SIG-M5 treated with dmso at 0.1 percent for 504 hours (cell line): ENCODE measurements at regions not wholly inside any gene's neighbourhood (a gene's known extent, or its start where the extent isn't known, plus 50 kb on each side); places are given as distances from the start of the nearest gene placed in this dataset.
"Not testable (repeated sequence)": the region's sequence is repeated elsewhere in the genome, so short reads cannot be mapped to it uniquely, and the experiment has no call there.

Source experiments
- DNase-seq: peaks from one replicate; lab custom pipeline; 2025; ENCODE audit not compliant: unreplicated experiment; lab: John Stamatoyannopoulos, UW

DNA sequence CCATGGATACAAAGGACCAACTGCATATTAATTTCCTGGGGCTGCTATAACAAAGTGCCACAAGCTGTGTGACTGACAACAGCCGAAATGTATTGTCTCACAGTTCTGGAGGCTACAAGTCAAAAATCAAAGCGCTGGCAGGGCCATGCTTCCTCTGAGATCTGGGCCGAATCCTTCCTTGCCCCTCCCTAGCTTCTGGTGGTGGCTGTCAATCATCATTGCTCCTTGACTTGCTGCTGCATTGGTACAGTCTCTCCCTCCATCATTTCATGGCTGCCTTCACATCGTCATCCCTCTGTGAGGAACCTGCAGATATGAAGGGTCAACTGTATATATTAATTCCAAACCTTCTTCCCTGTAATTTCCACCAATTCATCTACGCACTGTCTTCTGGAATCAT lies 118.3 kb downstream of the EXOC5 start:
- DNase-seq, result no peak

- no peak for DNase-seq
Measured at GRCh38 chr14:57139173-57139572, 129.5 kb downstream of the EXOC5 start.

DNA sequence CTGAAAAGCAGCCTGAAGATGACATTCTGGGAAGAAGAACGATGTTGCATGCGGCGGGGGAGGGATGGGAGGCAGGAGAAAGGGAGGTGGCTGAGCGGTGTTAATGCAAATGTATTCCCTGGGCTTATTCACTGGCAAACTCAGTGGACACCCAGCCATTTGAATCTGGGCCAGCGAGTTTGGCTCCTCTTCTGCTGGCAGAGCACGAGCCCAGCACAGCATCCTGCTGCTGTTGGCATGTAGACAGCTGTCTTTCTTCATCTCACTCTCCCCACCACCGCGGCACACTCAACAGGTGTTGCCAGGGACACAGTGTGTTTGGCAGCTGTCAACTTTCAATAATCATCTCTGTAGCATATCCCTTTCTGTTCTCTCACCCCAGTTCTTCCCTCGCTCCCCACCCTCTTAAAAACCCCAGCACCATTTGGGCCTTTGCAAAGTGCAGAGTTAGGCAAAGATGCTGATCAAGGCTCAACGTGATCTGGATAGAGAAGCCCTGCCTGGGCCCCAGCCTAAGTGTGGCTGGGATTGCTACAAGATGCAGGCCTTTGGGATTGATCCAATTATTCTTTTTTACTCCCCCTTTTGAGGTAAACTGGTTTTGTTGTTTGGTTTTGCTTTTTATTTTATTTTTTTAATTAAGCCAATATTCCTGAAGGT lies 131.9 kb downstream of the EXOC5 start:
- DNase-seq, result no peak

DNA sequence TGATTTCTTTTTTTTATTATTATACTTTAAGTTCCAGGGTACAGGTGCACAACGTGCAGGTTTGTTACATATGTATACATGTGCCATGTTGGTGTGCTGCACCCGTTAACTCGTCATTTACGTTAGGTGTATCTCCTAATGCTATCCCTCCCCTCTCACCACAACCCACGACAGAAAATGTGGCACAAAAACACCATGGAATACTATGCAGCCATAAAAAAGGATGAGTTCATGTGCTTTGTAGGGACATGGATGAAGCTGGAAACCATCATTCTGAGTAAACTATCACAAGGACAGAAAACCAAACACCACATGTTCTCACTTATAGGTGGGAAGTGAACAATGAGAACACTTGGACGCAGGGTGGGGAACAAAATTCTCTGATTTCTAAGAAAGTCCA lies 140.9 kb downstream of the EXOC5 start:
- DNase-seq, result not testable (repeated sequence)

- DNase-seq, result no peak
Measured at GRCh38 chr14:57122129-57122528, 146.6 kb downstream of the EXOC5 start.

DNA sequence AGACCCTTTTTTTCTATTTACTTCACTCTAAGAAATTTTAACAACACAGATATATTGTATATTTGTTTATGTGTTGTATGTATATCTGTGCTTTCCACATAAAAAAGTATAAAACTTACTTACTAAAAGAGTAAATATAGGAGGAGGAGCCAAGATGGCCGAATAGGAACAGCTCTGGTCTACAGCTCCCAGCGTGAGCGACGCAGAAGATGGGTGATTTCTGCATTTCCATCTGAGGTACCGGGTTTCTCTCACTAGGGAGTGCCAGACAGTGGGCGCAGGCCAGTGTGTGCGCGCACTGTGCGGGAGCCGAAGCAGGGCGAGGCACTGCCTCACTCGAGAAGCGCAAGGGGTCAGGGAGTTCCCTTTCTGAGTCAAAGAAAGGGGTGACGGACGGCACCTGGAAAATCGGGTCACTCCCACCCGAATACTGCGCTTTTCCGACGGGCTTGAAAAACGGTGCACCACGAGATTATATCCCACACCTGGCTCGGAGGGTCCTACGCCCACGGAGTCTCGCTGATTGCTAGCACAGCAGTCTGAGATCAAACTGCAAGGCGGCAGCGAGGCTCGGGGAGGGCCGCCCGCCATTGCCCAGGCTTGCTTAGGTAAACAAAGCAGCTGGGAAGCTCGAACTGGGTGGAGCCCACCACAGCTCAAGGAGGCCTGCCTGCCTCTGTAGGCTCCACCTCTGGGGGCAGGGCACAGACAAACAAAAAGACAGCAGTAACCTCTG lies 156.5 kb downstream of the EXOC5 start:
- not testable (repeated sequence) for DNase-seq

DNA sequence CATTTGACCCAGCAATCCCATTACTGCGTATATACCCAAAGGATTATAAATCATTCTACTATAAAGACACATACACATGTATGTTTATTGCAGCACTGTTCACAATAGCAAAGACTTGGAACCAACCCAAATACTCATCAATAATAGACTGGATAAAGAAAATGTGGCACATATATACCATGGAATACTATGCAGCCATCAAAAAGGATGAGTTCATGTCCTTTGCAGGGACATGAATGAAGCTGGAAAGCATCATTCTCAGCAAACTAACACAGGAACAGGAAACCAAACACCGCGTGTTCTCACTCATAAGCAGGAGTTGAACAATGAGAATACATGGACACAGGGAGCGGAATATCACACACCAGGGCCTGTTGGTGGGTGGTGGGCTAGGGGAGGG lies 158.3 kb downstream of the EXOC5 start:
- DNase-seq, result not testable (repeated sequence)

DNA sequence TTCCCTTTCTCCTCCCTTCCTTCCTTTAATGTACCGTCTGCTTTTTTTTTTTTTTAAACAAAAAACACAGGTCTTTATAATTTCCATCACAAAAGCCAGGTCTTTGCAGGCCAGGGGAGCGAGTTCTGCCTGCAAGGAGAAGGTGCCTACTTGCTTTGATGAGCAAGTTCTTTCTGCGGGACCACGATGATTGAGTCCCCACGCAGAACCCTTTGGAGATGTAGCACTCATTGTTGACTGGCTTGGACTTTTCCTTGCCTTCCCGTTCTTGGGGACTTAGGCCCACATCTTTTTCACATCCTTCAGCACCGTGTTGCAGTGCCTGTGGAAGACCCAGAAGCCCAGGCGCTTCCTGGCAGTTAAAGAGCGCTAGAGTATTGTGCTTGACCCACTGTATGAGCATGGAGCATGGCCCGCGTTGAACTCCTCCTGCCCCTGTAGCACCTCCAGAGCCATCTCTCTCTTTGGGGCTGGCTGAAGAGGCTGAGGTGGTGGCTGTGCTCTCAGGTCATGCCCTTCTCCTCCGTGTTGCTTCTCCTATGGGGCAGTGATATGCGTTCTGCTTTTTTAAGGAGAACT lies 177.6 kb downstream of the EXOC5 start:
- DNase-seq, result no peak

- DNase-seq, result no peak
Measured at GRCh38 chr14:57089901-57090300, 178.8 kb downstream of the EXOC5 start.

- no peak for DNase-seq
Measured at GRCh38 chr14:57087841-57088240, 180.9 kb downstream of the EXOC5 start.

GRCh38 chr14:57086271-57087162 lies 182.2 kb downstream of the EXOC5 start:
- no peak for DNase-seq

DNA sequence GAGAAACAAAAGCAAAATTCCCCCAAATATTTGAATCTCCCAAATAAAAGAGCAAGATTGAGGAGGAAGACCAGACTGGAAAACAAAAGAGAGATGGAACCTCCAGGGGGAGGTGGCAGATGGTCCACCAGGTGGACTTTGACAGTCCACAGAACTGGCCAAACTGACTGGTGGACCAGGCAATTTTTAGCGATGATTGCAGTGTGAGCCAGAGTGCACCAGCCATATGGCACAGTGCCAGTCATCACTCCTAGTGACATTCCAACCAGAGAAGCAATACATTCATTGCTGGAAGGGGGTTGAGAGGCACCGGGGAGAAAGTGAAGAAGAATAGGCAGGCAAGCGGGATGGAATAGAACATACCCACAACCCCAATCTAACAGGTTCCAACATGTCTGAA lies 182.9 kb downstream of the EXOC5 start:
- no peak for DNase-seq

DNA sequence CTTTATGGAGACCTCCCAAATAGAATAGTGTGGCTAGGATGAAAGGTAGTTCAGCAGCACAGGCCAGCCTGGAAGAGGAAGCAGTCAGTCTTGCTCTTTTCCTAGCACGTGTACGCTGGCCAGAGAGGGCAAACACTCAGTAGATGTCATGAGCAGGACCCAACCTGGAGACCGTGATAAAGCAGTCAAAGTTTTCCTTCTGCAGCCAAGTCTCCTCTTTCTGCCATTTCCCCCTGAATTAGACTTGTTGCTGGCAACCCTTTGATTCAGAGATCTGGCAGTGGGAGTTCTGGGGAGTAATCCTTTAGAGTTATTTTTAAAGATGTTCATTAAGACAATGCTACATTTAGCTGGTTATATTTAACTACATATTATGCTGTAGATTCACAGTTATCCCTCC lies 183.7 kb downstream of the EXOC5 start:
- no peak for DNase-seq

GRCh38 chr14:57080691-57081090 lies 188.0 kb downstream of the EXOC5 start:
- DNase-seq, result no peak

DNA sequence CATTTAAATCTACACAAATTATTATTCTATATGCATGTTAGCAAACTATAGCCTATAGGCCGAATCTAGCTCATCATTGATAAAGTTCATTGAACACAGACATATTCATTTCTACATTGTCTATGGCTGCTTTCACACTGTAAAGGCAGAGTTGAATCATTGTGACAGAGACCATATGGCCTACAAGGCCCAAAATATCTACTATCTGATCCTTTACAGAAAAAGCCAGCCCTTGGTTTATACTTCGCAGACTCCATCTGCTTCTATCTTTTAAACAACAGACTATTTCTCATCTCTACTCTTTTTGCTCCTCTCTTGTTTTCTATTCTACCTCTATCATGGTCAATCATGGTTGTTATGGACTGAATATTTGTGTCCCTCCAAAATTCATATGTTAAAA lies 190.7 kb downstream of the EXOC5 start:
- no peak for DNase-seq

GRCh38 chr14:57073986-57074385 lies 194.7 kb downstream of the EXOC5 start:
- DNase-seq, result no peak

DNA sequence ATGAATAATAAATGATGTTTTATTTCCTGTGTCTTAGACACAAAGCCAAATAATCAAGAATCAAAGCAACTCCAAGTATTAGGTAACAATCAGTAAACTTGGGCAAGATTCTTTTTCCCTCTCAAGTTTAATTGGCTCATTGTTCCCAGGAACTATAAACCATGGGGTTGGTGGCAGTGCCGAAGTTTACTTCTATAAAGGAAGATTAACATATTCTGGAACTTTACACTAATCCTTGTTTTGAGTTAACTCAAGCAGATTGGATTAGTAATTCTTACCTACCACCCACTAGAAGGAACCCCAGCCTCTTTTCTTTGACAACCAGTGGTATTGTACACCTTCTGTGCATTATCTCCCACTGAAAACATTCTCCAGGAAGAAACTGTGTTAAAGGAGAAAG lies 197.1 kb downstream of the EXOC5 start:
- no peak for DNase-seq

DNA sequence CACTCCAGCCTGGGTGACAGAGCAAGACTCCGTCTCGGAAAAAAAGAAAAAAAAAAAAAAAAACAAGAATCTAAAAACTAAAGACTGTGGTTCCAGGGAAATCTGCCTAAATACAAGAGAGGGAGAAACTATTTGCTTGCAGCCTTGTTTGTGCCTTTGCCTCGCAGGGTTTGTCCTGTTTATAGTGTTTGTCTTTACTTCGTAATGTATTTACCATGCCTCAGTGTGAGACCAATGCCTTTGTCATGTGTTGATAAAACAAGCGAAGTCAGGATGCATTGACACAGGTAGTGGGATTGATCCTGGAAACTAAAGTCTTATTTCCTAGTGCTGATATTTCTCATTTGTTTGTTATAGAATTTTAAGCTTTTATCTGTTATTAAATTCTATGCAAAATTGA lies 199.0 kb downstream of the EXOC5 start:
- DNase-seq, result no peak

GRCh38 chr14:57068511-57068910 lies 200.2 kb downstream of the EXOC5 start:
- DNase-seq, result no peak

DNA sequence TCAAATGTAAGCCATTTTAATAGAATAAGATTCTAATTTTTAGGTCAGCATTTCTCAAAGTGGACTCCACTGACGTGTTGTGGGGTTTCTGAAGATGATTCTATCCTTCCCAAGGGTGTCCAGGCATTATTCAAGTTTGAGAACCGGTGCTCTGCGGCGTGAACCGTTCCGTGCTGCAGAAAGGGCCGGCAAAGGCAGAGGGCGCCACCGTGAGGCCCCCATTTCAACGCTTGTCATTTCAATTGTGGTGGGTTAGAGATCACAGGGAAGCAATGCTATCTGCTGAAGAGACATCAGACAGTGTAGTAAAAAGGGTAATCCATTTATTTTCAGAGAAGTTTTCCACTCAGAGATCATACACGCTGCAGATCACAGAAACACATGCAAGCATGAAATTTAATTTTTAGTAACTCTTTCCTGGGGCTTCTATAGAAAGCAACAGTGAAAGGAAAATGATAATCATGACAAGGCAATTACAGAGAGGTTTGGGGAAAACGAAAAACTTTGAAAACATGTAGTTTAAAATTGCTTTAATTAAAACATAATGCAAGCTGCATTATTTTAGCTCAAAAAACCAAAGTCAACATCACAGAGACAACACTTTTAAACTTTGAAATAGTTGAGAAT lies 201.7 kb downstream of the EXOC5 start:
- peak; percentile 7 for DNase-seq

DNA sequence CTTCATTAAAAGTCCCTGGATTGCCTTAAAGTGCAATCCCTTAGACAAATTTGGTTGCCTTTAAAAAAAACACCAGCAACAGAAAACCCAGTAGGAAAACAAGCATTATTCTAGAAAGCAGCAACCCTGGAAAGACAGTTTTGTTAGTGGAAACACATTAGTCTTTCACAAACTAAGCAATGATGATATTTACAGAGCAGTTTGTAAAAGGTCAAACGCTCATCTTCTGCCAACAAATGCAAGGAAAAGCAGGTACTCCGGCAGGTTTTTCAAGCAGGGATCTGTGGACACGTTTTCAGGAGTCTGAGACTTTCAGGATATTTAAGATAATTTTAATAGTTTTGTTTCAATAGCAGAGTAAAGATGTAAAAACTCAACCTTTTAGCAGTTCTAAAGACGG lies 202.2 kb downstream of the EXOC5 start:
- no peak for DNase-seq
